ENCODE measurements at regions not wholly inside any gene's neighbourhood (a gene's known extent, or its start where the extent isn't known, plus 50 kb on each side); places are given as distances from the start of the nearest gene placed in this dataset.
A peak's percentile ranks its signal among the peaks of the same experiment; 100 is the strongest.

DNA sequence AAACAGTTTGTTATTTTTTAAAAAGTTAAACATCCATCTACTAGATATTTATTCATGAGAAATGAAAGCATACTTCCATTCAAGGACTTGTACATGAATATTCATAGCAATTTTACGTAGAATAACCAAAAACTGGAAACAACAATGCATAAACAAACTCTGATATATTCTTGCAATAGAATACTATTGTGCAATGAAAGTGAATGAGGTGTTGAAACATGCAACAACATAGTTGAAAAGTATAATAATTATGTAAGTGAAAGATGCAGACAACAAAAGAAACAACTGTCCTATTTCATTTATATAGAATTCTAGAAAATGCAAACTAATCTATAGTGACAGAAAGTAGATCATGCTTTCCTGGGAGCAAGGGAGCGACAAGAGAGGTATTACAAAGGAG, 206.6 kb upstream of the KLHL29 start:
- DNase-seq (ENCODE audit: low spot score): no peak

DNA sequence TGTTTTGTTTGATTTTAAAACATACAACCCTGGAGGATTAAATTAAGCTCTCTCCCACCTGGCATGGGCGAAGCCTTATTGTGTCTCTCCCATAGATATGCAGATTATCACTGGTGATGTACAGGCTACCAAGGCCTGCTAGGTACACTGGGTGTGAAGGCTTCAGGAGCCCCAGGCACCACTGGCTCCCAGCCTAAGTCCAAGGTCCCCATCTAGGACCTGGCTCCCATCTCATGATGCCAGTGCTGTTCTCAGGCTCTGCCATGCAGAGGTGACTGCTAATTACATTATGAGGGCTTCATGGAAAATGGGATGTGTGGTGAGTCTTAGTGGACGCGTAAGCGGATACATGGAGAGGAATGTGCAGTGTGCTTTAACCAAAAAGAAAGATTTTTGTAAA, 201.2 kb upstream of the KLHL29 start:
- DNase-seq (ENCODE audit: low spot score): no peak

DNA sequence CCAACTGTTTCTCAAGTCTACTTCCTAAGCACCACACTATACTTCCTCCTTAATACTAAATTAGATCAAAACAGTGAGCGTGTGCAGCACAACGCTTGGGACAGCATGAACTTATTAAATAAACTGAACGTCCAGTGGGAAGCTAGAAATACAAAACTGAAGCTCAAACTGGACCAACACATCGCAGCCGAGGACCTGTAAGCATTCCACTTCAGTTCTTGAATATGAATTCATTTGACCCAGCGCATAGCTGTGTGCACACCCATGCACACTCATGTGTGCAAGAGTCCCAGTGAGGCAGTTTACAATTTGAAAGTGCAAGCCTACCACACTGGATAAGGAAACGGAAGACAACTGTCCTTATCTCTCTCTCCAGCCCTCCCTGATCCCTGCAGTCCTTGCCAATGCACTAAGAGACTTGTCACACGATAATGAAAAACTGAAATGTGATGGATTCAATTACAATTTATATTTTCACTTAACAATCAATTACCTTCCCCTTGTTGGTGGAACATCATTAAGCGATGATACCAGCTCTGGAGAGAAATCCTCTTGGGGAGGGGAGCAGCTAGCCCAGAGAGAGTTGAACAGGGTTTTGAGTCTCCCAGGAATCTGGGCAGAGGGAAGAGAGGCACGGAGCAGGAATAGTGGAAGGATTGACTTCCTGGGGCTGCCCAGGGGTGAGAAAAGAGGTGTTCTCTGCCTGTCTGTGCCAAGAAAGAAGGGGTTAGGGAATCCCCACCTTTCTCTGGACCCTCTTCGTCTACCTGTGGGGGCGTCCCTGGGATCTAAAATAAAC, 186.5 kb upstream of the KLHL29 start:
- DNase-seq (ENCODE audit: low spot score): no peak

DNA sequence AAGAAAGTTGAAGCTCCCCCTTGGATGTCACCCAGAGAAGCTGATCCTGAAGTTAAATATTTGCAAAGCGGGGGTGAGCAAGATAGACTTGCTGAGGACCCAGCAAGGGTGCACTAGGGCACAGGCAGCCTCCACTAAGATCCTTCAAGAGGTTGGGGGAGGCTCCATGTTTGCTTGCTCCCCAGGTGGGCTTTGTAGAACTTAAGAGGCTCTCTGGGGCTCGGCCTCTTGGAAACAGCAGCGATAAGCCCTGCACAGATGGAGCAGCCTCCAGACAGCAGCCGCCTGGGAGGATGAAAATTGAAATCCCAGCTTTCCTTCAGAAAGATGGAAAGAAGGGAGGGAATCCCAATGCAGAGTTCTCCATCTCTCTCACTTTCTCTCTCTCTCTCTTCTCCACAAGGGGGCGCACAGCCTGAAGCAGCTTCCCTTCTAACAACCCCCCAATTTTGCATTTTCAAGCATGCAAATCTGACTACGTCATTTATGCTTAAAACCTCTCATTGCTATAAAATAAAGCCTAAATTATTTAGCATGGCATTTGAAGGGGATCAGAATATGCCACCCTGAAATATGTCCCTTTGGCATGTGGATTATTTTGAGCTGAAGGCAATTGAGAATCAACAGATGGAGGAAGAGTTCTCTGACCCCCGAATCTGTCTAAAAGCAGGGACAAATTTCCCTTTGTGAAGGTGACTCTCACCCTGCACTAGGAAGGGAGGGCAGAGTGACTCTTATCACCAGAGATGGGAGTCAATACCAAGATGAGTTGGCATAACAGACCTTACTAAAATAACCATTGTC, 185.7 kb upstream of the KLHL29 start:
- no peak for DNase-seq (ENCODE audit: low spot score)

DNA sequence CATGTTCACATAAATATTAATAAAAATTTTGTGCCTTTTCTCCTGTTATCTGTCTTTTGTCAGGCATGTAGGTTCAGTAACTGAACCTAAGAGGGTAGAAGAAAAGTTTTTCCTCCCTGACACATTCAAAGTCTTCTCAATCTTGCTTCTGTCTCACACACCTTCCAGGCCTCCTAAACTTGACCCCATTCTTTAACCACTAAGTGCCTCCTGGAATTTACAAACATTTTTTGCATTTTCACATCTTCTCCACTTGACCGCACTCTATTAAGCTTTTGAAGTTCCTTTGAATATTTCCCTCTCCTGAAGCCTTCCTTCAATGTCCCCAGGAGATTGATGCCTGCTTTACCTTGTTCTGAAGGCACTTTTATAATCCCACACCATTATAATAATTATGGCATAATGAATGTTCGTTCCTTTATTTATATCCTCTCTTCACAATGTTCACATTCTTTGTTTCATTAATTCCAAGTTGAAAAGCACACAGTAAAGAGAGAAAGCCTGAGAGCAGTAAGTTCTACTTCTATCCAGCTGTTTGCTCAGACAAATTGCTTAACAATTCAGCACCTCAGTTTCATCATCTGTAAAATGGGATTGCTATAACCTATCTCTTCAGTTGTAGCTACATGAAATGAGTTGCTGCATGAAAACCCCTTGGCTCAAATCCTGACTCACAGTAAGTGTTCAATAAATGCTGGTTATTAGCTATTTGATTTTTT, 184.8 kb upstream of the KLHL29 start:
- no peak for DNase-seq (ENCODE audit: low spot score)

DNA sequence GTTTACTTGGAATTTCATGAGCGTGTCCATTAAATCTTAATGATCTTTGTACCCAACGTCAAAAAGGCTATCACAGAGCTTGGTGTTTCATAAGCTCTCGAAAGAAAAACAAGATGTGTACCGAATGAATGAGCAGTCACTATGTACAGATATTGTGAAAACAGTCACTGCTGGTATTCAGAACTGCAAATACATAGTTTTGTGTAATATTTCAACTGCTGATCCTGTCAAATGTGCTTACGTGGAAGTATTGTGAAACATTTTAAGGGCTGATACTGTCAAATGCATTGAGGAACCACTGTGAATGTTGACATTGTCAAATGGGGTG, 184.2 kb upstream of the KLHL29 start:
- no peak for DNase-seq (ENCODE audit: low spot score)

DNA sequence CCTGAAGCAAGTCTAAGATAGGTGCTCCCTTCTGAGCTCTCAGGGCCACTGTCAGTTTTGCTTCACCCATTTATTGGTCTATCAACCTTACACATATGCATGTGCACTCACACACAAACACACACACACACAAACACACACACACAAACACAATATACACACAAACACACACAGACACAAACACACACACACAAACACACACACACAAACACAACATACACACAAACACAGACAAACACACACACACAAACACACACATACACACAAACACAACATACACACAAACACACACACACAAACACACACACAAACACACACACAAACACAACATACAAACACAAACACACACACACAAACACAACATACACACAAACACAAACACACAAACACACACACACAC, 181.6 kb upstream of the KLHL29 start:
- DNase-seq (ENCODE audit: low spot score): no peak

DNA sequence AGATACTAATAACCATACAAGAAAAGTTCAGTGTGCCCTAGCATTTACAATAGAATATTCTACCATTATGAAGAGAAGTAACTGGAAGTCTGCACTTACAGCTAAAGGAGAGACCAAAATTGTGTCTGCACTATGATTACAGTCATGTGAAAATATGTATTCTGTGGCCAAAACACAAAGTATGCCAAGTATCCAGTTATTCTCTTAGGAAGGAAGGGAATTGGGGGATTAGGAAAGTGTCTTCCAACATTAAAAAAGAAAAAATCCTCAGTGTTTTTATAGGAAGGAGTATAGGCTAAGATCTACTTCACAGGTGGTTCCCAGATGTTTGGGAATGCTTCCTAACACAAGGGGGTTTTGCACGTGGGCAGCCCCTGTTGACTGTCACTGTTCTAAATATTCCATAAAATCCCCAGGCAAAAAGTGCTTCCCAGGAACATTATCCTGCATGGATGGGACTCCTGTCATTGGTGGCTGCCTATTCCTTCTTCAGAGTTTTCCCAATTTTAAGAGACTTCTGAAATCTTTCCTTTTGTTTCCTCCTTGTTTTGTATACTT, 180.2 kb upstream of the KLHL29 start:
- DNase-seq (ENCODE audit: low spot score): no peak

DNA sequence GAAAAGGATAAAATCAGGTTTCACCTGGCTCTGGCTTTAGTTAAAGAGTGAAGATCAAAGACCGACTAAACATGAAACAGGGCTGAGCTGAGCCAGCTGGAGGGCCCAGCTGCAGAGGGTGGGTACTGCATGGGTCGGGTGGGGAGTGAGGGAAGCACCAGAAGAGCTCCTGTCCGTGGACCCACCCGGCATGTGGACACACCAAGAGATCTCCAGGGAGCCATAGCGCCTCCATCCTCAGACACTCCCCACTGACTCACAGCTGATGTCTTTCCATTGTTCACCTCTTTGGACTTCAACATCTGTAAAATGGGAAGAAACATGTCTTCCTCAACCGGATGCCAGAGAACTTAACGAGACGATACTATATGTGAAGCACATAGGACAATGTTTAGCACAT, 178.3 kb upstream of the KLHL29 start:
- no peak for DNase-seq (ENCODE audit: low spot score)

DNA sequence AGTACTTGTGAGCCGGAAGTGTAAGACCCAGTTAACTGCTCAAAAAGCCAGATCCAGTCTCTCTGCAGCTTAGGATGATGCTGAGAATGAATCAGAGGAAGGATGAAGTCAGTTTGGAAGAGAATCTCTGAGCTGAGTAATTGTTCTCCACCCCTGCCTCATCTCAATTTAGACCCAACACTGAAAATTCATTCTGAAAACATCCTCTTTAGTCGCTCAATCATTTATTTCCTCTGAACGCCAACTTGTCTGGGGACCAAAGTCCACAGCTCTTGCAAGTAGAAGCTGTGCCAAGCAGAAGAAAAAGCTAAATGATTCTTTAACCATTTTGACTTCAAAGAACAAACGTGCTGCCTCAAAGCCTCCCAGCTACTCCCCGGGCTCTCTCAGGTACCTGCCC, 177.1 kb upstream of the KLHL29 start:
- DNase-seq (ENCODE audit: low spot score): no peak

DNA sequence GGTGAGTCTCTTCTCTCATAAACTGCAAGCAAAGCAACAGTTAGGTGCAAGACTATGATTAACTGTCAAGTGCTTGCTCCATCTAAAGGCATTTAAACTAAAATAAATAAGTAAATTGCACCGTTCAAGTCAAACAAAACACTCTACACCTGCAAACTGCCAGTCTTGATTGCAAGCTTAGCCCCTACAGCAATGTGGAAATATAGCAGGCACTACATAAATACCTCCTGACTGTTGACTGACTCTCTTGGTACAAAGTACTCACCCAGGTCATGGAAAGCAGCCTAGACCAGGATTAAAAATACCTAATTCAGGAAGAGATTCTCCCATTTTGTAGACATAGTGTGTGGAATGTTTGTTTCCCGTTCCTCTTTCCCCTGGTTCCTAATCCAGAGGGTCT, 176.6 kb upstream of the KLHL29 start:
- DNase-seq (ENCODE audit: low spot score): no peak

DNA sequence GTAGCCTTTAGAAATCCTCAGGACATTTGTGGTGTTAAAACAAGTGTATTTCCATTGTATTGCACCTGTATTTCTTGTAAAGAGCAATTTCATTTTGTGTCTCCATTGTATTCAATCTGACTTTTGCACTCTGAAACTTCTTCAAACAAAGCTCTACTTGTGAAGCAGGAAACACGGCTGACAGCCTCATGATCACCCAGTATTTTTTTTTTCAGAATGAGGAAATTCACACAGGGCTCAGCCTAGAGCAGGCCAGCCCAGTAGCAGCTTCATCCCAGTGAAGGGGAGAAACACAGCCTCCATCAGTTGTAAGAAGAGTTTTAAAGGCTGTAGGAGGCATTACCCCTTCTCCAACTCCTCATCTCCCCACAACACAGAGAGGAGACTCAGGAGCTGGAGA, 175.9 kb upstream of the KLHL29 start:
- DNase-seq (ENCODE audit: low spot score): no peak

DNA sequence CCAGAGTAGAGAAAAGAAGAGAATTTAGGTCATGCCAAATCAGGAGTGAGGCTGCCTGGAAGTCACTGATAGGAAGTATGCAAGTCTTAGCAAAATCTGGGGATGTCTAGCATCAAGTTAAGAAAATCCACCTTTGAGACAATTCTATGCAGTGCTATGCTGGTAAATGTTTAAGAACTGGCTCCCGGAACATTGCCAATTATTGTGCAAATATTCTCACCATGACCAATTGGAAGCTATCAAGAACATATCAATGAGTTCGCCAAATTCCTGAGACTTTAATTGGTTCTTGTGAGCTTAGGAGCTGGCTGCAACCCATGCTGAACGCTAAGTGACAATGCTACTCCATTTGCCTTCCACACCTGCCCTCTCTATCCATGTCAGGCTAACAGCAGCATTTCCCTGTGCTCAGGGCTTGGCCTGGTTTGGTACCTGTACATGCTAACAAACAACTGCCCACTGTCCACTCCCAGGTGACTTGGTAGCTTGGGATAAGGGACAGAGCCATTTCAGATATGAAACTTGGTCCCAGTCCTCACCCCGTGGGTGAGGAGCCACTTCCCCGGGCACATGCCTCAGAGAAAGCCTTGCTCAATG, 172.9 kb upstream of the KLHL29 start:
- no peak for DNase-seq (ENCODE audit: low spot score)

DNA sequence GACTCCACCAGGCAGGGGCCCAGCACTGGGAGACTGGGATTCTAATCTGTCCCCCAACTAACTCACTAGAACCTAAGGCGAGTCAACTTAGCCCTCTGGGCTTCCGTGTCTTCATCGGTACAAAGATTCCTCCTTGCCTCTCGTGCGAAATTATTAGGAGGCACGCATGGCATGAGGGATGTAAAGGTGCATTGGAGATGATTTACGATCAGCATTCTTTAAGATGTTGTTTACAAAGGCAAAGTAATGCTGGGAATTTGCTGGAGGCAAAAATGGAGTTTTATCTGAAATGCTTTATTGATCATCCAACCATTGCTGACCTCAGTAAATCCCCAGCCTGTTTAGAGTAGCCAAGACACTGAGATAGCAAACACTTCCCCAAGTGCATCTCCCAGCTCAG, 171.8 kb upstream of the KLHL29 start:
- no peak for DNase-seq (ENCODE audit: low spot score)

DNA sequence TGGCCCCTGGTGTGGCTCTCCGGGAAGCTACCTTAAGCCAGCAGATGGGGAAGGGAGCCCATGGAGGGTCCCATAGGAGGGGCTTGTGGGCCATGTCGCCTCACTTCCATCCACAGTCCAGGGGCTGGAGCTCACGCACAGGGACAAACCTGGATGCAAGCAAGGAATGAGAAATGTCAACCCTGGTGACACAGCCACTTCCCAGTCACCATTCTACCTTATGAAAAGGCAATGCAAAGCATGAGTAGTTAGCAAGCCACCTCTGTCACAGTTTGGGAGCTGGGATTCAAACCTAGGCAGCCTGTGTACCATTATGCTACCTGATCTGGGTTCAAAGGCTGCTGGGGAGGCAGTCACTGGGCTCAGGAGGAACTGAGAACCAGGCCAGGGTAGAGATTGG, 170.0 kb upstream of the KLHL29 start:
- DNase-seq (ENCODE audit: low spot score): no peak

DNA sequence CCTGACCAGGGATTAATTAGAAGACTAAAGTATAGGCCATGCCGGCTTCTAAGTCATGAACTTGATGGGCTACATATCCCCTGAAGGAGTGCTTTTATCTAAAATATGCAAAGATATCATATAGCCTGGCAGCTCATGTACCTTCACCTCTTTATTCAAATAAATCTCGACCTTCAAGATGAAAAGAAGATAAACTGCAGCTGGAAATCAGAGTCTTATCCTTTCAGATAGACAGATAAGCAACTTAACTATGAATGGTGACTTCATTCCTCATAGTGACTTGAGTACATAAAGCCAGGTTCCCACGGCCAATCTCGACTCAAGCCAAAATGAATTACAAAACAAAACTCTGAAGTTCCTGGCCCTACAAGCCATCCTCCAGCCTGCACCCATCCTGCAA, 165.3 kb upstream of the KLHL29 start:
- DNase-seq (ENCODE audit: low spot score): no peak

DNA sequence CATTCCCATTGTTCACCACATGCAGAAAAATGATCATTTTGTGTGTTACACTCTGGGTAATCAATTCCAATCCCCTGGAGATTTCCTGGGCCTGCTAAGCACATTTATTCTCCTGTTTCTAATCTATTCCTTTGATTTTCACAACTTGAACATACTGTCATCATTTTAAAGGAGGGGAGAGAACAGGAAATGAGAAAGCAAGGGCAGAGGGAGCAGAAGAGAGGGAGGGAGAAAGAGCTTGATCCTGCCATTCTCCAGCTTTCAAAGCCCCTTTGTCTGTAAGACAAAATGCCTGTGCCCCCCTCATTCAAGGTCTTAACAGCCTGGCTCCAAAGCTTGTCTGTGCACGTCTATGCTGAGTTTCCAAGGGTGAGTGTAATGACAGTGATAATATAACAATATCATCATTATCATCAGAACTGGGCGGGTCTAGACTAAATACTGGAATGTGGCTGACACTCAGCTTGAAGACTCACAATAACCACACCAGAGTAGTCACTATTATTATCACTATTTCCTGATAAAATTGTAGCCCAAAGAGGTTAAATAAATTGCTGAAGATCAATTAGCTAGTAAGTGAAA, 164.4 kb upstream of the KLHL29 start:
- no peak for DNase-seq (ENCODE audit: low spot score)

DNA sequence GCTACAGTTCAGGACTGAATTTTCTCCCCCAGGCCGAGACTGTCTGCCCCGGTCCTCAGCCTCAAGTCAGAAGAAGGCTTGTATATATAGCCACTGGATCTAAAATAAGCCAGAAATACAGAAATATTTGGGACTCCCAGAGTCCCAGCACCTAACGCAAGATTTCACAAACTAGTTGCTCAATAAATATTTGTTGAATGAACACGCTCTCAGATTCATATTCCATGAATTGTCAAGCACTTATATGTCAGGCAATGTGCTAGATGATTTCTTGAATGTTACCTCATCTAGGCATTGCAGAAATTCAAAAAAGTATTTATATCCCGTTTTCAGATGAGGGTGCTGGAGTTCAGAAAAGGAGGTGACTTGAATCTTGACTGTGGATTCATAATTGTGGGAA, 163.7 kb upstream of the KLHL29 start:
- no peak for DNase-seq (ENCODE audit: low spot score)

DNA sequence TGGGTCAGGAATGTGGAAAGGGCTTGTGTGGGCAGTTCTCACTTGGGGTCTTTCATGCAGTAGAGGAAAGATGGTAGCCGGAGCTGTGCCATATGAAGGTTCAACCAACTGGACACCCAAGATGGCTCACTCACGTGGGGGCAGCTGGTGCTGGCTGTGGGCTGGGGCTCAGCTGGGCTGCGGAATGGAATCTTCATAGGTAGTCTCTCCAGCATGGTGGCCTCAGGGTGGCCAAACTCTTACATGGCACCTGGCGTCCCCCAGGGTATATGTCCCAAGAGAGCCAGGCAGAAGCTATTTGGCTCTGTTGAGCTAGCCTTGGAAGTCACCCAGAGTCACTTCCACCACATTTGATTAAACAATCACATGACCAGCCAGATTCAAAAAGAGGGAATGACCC, 163.1 kb upstream of the KLHL29 start:
- no peak for DNase-seq (ENCODE audit: low spot score)

DNA sequence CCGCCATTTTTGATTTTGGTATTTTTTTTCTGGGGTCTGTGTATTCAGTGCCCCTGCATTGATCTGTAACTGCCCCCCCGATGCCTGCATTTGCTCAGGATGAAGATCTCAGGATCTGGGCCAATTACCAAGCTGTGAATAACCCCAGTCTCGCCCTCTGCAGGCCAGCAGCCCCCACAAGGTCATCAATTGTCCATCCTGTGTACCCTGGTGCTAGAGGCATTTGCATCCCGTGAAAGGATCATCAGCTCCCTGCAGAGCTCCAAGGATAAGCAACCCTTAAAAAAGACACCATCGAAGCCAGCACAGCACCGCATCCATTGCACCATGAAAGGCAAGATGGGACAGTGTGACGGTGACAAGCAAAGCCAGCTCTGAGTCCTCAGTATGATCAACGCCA, 154.1 kb upstream of the KLHL29 start:
- peak; percentile 7 for DNase-seq (ENCODE audit: low spot score)

DNA sequence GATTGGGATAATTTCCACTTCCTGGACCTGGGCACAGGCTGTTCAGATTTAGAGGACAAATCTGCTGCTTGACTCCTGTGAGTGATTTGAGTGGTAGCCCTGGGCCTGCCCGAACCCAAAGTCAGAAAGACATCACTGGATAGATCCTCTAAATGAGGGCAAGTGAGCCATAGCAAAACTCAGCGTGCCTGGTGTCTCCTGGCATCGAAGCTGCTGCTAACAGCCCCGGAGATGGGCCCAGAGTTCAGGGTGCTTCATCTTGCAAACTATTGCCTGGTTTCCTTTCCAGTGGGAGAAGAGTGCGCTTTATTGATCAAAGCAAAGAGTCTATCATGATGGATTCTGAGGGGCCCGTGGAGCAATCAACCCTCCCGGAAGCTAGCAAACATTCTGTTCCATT, 153.1 kb upstream of the KLHL29 start:
- DNase-seq (ENCODE audit: low spot score): peak; percentile 15

DNA sequence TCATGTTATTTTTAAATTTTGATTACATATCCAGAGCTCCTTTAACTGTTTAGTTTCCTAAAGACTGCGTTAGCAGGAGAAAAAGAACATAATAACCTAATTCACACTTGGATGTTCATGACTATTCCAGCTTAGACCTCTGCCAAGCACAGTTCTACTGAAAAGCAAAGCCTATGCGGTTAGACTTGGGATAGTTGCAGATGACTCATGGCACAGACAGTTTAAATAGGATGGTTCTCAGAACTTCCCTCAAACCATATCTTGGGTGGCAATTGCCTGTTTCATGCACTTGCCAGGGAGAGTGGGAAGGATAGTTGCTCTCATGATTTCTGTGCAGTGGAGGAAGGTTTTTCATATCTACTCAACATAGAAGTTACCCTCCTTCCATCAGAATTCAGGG, 149.7 kb upstream of the KLHL29 start:
- DNase-seq (ENCODE audit: low spot score): no peak

Measured in ureter (tissue), 1 donor.